Endothelial cell of hepatic sinusoid (primary cell): ENCODE measurements at regions not wholly inside any gene's neighbourhood (a gene's known extent, or its start where the extent isn't known, plus 50 kb on each side); places are given as distances from the start of the nearest gene placed in this dataset.

Source experiments
- in situ Hi-C: cut with HindIII; loops from 2 replicates; pipeline ENCODE4 v1.10.0; 2017; ENCODE audit warnings: low sequenced_read_pairs

DNA sequence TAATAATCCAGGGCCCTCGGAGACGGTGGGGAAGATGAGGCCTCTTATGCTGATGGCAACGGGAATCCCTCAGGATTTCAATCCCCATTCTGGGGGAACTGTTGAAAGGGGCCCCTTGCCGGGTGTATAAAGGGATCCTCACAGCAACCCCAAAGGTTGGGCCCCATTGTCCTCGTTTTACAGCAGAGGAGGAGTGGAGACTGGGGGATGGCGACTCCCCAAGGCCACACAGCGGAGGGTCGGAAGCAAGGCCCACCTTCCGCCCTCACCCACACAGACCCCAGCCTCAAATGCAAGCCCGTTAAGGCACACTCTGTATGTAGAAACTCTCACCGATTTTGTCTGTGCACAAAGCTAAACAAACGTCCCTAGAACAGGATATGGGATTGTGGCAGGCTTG, 327.9 kb upstream of the DIO3 start:
- in situ Hi-C loops: no loop called here

DNA sequence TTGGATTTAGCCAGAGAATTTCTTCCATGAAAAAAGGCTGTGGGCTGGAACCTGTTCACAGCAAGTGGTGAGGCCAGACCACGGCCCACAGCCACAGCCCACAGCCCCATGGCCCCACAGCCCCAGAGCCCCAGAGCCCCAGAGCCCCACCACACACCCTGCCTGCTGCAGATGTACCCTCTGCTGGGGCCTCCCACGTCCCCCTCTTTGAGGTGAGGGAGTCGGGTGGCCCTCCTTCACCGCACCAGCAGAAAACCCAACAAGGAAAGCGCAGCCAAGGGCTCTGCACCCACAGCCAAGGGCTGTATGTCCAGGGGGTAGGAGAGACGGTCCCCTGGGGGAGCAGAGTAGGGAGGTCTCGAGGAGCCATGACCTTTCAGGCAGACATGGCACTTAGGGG, 327.5 kb upstream of the DIO3 start:
- in situ Hi-C loops: no loop called here

DNA sequence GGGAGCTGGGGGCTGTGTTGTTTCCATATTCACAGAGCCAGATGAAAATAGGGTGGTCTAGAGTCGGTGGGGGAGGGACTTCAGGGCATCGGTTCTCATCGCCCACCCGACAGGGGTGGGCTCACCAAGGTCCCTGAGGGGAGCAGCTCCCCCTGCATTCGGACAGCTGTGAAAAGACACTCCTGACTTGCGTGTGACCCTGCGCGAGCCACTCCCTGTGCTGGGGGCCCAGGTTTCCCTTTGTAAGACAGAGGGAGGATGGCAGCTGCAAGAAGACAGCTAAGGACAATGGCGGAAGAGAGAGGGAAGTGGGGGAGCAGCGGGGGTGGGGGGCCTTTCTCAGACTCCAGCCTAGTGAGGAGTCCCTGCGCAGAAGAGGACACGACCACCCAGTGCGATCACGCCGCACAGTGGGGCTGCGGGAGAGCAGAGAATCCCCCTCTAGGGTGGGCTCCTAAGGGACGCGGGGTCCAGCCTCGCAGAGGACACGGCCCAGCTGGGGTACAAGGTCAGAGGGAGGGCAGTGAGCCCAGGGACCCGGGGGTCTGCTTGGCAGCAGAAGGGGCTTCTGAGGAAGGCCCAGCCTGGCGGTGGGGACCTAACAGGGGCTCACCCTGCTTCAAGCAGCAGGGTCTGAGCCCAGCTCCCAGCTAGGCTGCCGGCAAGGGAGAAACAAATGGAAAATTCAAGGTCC, 326.9 kb upstream of the DIO3 start:
- in situ Hi-C loops: no loop called here

DNA sequence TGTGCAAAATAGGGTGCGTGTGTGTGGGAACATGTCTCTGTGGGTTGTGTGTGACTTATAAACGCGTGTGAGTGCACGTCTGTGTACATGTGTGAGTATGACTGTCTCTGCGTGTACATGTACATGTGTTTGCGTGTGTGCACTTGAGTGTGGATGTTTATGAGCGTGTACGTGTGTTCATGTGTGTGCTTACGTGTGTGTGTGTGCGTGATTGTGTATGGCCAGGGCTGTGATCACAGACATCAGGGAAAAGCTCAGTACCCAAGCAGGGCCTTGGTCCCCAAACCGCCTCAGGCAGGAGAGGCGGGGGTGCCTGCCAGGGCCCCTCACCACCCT, 326.3 kb upstream of the DIO3 start:
- in situ Hi-C loops: loop anchor here (5.0 kb wide), 1 partner anchor 107 kb away; no protein-coding TSS in a partner anchor

DNA sequence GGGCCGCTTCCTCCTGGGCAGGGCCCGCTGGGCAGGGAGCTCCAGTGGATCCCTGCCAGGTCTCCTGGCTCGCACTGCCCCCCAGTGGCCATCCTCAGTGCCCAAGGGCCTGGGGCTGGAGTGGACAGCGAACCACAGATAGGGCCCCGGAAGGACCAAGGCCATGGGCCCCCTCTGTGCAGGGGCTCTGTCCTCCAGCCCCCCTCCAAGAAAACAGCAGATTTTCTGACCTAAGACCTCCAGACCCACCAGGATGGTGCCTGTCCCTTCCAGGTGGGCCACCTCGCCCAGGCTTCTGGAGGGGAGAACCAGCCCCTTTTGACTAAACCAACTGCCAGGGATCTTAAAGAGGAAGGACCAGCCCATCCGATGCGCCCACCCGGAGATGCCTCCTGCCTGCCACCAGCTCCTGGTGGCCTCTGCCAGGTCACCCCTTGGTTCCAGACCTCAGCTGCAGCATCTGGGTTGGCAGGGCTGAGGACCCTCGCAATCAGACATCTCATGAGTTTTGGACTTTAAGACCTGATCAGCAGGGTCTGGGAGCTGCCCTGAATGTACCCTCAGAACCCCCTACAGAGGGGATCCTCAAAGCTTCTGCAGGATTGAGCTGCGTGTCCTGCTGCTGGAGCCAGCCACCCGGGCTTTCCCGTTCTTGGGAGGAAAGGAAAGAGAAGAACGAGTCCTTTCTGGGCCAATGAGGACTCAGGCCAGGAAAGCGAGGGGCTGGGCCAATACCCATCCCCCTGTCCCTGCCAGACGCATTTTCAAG, 325.8 kb upstream of the DIO3 start:
- in situ Hi-C loops: loop anchor here (5.0 kb wide), 1 partner anchor 107 kb away; no protein-coding TSS in a partner anchor

DNA sequence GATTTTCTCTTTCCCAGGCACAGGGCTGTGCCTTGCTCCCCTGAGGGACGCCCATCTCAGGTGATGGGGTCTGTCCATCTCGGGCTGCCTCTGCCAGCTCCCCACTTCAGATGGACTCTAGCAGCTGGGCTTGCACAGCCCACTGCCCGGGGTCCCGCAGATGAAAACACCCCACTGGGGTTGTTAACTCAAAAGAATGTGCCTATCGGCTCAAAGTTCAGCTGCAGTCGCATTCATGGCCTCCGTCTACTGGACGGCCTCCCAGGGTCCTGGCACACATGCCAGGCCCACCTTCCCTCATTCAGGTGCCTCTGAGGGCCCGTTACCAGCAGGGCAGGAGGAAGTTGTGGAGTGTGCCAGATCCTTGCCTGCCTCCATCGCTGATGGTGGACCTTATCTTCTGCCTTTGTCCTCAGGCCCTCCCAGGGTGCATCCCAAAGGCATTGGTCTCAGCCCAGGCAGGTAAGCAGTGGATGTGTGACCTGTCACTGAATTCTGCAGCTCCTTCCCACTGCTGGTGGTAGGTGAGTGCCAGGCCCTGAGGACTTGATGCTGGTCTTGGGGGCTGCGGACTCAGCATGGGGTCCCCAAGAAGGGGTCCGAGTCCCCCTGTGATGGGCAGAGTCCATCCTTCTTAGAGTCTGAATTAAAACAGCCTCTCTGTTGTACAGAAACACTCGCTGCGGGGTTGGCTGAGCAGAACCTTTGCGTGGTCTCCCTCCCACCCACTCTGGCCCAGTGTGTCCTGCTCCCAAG, 324.6 kb upstream of the DIO3 start:
- in situ Hi-C loops: loop anchor here (5.0 kb wide), 1 partner anchor 106 kb away; no protein-coding TSS in a partner anchor

DNA sequence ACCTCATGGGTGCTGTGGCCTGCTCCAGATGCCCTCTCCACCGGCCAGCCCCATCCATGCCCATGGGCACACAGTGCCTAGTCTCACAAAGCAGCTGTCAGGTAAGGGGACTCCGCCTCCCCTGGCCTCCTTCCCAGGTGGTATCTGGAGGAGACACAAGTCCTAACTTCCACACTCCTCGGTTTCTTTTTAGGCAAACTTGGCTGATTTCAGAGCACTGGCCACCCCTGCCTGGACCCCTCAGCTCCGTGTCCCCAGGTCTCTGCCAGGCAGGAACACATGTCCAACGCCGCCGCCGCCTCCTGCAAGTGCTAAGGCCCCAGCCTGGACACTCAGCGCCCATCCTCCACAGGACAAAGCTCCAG, 324.1 kb upstream of the DIO3 start:
- in situ Hi-C loops: loop anchor here (5.0 kb wide), 1 partner anchor 105 kb away; no protein-coding TSS in a partner anchor

DNA sequence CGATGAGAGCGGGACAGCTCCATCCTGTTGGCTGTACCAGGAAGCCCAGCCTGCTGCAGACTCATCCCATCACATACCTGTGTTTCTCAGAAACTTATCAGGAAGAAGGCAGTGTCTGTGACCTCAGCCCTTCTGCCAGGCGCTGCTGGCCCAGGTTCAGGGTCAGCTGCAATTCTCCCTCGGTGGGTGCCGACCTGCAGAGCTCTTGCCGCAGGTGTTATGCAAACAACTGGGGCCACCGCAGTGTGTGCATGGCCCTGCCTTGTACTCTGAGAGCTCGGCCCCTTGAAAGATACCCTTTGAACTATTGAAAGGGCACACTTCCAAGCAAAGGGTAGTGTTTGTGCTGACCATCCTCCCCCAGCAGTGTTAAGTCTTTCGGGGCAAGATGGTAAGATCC, 322.2 kb upstream of the DIO3 start:
- in situ Hi-C loops: loop anchor here (5.0 kb wide), 1 partner anchor 103 kb away; no protein-coding TSS in a partner anchor

DNA sequence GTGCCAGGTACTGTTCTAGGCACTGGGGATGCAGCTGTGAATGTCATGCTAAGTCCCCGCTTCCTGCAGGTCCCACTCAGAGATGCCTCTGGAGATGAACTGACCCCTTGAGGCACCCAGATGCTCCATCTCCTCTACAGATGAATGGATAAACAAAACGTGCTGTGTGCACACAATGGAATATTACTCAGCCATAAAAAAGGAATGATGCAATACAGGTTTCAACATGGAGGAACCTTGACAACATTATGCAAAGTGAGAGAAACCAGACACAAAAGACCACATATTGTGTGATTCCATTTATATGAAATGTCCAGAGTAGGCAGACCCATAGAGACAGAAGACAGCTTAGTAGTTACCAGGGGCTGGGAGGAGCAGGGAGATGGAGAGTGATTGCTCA, 320.1 kb upstream of the DIO3 start:
- in situ Hi-C loops: no loop called here

DNA sequence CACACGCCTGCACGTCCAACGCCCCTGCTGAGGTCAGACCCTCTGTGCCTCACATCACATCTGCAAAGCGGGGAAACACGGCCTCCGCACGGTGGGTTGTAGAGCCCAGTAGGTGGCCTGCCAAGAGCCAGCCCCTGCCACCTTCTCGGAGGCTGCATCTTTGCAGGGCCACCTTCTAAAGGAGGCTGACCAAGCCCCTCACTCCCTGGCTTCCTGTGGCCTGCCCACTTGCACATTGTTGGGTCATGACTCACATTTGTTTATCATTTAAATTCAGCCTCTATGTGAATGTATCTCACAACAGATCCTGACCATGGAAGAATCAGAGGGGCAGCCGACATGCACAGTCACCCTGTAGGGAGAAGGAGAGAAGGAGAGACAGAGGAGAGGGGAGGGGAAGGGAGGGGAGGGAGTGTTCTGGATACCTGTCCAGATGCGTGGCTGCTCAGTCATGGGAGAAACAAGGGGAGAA, 319.5 kb upstream of the DIO3 start:
- in situ Hi-C loops: no loop called here

DNA sequence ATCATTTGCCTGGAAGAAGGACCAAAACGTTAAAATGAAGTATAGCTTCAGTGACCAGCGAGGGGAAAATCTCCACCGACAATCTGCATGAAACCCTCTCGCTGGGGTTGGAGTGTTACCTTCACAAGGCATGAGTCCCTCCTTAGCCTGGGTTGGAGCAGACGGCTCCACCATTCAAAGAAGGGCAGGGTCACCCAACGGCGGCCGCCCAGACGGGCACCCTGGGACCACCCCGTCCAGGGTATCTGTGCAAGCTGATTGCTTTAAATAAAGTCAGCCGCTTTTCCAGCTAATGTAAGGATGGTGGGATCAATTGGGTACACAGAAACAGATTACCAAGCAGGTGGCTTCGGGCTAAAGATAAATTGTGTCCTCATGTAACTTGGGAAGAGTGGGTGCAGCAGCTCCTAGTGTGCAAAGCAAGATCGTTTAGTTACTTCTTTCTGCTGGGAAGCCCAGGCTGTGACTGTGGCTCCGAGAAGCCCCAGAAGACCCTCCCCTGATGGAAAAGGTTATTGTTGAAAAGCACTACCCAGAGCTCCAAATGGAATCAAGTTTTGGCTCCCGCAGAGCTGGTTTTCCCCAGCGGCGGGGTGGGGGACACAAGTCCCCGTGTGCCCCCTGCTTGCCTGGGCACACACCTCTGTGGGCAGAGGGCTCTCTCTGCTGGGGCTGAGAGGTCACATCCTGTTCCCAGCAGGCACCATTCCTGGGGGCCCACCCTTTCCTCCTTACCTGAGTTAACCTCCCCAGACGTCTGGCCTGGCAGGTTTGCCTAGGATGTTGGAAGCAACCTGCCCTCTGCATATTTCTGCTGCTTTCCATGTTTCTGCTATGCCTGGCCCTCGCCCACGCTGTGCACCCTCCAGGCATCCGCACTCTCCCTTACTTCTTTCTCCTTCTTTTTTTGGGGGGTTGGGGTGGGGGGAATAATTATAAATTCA, 318.6 kb upstream of the DIO3 start:
- in situ Hi-C loops: no loop called here

DNA sequence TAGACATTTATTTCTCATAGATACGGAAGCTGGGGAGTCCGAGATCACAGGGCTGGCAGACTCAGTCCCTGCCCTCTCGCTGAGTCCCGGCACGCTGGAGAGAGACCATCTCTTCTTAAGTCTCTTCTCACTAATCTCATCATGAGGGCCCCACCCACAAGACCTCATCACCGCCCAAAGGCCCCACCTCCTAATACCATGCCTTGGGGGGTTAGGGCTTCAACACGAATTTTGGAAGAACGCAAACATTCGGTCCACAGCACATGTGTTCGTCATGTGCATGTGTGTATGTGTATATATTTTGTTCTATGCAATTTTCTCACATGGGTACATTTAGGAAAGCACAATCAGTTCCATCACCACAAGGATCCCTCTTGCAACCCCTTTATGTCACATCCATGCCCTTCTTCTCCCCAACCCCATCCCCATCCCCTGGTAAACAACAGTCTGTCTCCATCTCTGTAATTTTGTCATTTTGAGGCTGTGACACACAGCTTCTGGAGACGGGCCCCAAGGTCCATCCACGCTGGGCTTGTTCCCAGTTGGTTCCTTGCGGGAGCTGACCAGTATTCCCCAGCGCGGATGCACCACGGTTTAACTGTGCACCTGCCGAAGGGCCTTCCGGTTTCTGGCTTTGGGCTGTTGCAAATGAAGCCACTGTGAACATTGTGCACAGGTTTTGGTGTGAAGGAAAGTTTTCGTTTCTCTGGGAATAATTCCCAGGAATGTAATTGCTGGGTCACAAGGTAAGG, 317.5 kb upstream of the DIO3 start:
- in situ Hi-C loops: no loop called here

DNA sequence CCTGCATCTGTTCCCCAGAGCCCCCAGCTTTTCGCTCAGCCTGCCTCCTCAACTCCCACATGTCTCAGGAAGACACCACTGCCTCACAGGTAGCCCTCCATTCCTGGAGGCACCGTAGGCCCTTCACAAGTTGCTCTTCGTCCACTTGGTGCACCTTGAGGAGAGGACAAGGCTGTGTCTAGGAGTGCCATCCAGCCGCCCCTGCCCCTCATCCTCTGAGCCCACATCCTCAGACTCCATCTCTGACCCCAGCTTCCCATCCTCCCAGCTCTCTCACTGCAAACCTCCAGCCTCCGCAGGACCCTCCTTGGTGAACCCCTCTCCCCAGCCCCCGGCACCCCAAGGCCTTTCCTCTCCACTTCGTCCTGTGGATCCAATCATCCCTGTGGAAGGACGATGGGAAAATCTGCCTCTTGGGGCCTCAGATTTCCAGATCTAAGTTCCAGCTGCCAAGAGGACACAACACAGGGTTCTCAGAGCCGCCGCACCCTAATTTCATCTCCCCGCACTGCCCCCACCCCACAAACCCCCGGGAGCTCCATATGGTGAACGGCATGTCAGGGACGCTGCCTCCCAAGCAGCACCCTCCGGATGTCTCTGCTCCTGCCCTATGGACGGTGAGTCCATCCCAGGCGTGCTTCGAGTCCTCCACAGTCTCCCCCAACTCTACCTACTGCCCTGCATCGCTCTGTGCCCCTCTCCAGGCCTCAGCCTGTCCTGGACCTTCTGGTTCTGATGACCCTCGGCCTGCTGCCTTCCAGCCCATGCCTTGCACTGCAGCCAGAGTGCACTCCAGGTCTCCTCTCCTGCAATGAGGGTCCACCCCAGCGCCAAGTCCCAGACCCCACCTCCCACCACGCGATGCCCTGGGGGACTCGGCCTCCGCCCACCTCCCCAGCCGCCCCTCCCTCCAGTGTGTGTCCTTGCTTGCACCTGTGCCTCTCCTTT, 314.1 kb upstream of the DIO3 start:
- in situ Hi-C loops: no loop called here

DNA sequence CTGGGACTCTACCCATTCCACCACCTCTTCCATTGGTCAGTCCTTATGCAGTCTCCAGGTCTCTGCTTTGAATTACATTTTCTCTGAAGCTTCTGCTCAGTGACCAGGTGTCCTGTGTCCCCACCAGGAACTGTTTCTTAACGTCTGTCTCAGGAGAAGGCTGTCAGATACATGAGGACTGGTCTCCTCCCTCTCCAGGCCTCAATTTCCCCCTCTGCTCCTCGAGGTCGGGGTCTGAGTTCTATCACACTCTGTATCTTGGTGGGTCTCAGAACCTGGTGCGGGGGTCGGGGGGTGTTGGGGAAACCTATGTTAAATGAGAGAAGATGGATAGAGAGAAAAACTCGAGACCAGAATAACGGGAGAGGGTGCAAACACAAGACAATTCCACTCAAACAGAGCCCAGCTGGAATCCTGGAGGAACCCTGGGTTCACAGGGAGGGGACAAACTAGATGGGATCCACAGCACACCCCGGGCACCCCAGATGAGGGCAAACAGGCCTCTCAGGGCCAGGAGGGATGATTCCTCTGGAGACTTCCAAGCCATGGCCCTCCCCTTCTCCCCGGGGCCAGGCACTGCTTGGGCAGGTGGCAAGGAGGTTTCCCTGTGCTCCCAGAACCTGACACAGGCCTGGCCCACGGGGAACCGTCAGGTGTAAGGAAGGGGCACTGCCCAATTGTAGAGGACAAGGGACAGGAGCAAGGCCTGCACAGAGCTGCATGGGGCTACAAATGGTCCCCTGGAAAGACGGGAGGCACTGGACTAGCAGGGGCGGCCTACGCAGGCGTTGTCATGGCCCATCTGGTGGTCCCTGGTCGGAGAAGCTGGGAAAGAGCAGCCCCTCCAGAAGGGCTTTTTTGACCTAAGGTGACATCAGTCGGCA, 313.2 kb upstream of the DIO3 start:
- in situ Hi-C loops: no loop called here

DNA sequence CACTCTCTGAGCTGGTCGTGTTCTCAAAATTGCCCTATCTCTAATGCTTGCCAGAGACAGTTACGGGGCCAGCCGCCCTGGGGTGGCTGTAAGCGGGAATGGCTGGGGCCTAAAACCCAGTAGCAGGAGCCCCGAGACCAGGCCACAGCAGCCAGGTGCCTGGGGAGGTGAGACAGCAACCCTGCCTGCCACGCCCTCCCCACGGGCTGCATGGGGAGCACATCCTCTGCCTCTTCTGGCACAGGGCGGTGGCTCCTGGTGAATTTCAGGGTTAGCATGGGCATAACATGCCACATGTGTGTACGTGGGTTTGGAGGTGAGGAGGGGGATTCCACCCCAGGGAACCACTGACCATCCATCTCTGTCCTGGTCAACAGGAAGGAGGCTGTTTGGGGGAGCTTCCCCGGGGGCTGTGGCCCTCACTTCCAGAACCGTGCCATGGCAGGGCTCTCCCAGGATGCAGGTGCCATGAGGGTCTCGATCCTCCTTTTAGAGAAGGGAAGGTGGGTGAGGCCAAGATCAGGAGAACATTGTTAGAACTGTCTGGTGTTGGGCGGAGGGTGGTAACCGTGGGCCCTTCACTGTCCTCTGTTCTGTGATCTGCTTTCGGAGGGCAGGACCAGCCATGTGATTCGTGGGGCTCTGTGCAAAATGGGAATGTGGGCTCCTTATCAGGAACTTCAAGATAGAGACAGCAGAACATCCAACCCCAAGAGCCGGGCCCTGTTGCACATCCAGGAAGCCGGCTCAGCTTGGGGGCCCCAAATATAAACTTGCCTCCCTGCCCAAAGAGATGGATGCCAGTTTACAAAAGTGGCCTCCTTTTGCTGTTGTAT, 312.2 kb upstream of the DIO3 start:
- in situ Hi-C loops: no loop called here

DNA sequence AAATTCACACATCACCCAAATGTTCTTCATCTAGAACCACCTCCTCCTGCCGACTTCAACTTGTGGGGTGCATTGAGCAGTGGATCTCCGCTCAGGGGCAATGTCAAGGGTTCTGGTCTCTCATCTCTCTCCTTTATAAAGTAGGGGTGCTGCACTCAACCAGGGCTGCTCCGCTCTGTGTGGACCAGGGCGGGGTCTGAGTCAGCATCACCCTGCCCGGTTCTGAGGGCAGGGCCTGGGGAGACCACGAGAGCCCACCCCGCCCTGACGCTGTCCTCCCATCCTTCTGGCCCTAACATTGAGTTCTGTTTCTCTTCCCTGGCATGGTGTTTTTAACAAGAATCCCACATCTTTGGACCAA, 311.6 kb upstream of the DIO3 start:
- in situ Hi-C loops: loop anchor here (10.0 kb wide), 1 partner anchor 255 kb away; no protein-coding TSS in a partner anchor
